Sigmoid colon (tissue), 6 donors: ENCODE measurements at regions not wholly inside any gene's neighbourhood (a gene's known extent, or its start where the extent isn't known, plus 50 kb on each side); places are given as distances from the start of the nearest gene placed in this dataset.

ENCODE experiments used
- DNase-seq: peaks from one replicate; pipeline ENCODE4 v3.0.0-alpha.2; 2019
- H3K27ac ChIP-seq, 4 donors: fragments of 200-600 bp; sonication (generic); one replicate each; pipeline ENCODE4 v1.5.1; 2016 to 2019; ENCODE audit warnings: mild to moderate bottlenecking in 1 of 4
- H3K27me3 ChIP-seq, 3 donors: fragments of 200-600 bp; sonication (generic); one replicate each; pipeline ENCODE4 v1.5.1; 2019; ENCODE audit warnings: mild to moderate bottlenecking in 1 of 3
- H3K36me3 ChIP-seq, 4 donors: fragments of 200-600 bp; sonication (generic); one replicate each; pipeline ENCODE4 v1.5.1; 2016 to 2019
- H3K4me1 ChIP-seq, 4 donors: fragments of 200-600 bp; sonication (generic); one replicate each; pipeline ENCODE4 v1.5.1; 2017 to 2019
- H3K4me3 ChIP-seq, 4 donors: fragments of 200-600 bp; sonication (generic); one replicate each; pipeline ENCODE4 v1.5.1; 2017 to 2019; ENCODE audit warnings: mild to moderate bottlenecking in 2 of 4, moderate library complexity in 1 of 4
- H3K9me3 ChIP-seq, 4 donors: fragments of 200-600 bp in 3 of 4; sonication (generic) in 3 of 4; one replicate each; pipeline versions ENCODE4 v1.5.1 to v1.6.1; 2013 to 2019
- EP300 ChIP-seq, 4 donors: sonication (generic); formaldehyde crosslinking; IDR thresholded peaks; one replicate each; pipeline ENCODE4 v1.6.1; 2017; ENCODE audit warnings: antibody characterized with exemption in 4 of 4
- POLR2A ChIP-seq, 2 donors: fragments of 450-650 bp; IDR thresholded peaks; one replicate each; pipeline ENCODE4 v1.6.1; 2016; ENCODE audit warnings: antibody characterized with exemption in 2 of 2, mild to moderate bottlenecking in 2 of 2, moderate library complexity in 2 of 2
- POLR2AphosphoS5 ChIP-seq, 4 donors: sonication (generic); formaldehyde crosslinking; IDR thresholded peaks; one replicate each; pipeline ENCODE4 v1.6.1; 2017; ENCODE audit warnings: antibody characterized with exemption in 4 of 4
- WGBS, 2 donors: extraction: QIAGEN DNeasy Blood & Tissue Kit; methylation state at CpG; one replicate each; pipeline ENCODE4 v1.1.7; 2013; 5-methylcytosine and 5-hydroxymethylcytosine counted together
- intact Hi-C: fragments of 100-400 bp; cut with DNase I; formaldehyde crosslinking; loops from one replicate; pipeline ENCODE4 v1.15.1; 2023
- TF ChIP-seq, protein P1 (sequence below), 4 experiments: fragments of 450-650 bp in 3 of 4; fragments of 200-600 bp in 1 of 4; IDR thresholded peaks; one replicate each; pipeline ENCODE4 v1.5.1; 2016 to 2019; ENCODE audit warnings: antibody characterized with exemption in 4 of 4, mild to moderate bottlenecking in 3 of 4, moderate library complexity in 2 of 4
- donor health status: healthy with polysubstance abuse.
- donor health status: healthy.

DNA sequence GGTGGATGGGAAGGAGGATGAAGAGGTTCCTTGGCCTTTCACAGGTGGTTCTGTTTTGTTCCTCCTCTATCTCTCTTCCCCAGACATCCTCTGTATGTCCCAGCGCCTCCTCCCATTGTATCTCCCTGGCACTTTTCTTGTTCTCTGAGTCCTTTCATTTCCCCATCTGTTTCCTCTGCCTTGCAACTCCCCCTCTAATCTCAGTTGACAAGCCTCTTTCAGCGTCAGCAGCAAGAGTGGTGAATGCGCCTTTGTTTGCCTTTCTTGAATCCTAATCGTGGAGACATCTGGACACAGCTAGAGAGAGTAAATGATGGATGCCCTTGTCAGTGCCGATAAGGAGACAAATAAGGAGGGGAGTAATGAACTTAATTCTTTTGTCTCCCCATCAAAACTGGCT lies 167.0 kb downstream of the NDUFA10 start:
- Histone ChIP-seq H3K4me1 (no peaks in the 10 kb centered on the region), H3K36me3 (no peaks in the 10 kb centered on the region), H3K9me3 (no peaks in the 10 kb centered on the region), H3K4me3 (no peak overlapping the region), H3K27ac (no peak overlapping the region), H3K27me3 (no peaks in the 10 kb centered on the region)
- DNase-seq: no peak
- intact Hi-C loops: no loop called here
- TF ChIP-seq POLR2AphosphoS5 (IDR thresholded peaks at IDR 0.05): no peak
- WGBS, 2 donors: 37 to 53% methylated on average over 5 of the region's 5 CpGs

- Histone ChIP-seq H3K4me1 (no peaks in the 10 kb centered on the region), H3K9me3 (no peaks in the 10 kb centered on the region), H3K36me3 (no peaks in the 10 kb centered on the region), H3K27ac (no peak overlapping the region), H3K4me3 (no peak overlapping the region), H3K27me3 (no peaks in the 10 kb centered on the region)
- DNase-seq: no peak
- intact Hi-C loops: no loop called here
- TF ChIP-seq POLR2AphosphoS5 (IDR thresholded peaks at IDR 0.05) (no peak), POLR2A (IDR thresholded peaks at IDR 0.05) (no peak), EP300 (IDR thresholded peaks at IDR 0.05) (no peak)
- TF ChIP-seq, protein P1, sequence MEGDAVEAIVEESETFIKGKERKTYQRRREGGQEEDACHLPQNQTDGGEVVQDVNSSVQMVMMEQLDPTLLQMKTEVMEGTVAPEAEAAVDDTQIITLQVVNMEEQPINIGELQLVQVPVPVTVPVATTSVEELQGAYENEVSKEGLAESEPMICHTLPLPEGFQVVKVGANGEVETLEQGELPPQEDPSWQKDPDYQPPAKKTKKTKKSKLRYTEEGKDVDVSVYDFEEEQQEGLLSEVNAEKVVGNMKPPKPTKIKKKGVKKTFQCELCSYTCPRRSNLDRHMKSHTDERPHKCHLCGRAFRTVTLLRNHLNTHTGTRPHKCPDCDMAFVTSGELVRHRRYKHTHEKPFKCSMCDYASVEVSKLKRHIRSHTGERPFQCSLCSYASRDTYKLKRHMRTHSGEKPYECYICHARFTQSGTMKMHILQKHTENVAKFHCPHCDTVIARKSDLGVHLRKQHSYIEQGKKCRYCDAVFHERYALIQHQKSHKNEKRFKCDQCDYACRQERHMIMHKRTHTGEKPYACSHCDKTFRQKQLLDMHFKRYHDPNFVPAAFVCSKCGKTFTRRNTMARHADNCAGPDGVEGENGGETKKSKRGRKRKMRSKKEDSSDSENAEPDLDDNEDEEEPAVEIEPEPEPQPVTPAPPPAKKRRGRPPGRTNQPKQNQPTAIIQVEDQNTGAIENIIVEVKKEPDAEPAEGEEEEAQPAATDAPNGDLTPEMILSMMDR (IDR thresholded peaks at IDR 0.05): no peak
- 93 to 94% methylated on average over 1 of the region's 1 CpG for WGBS, 2 donors
These were observed 167.6 kb downstream of the NDUFA10 start for GRCh38 chr2:239857591-239857990.

GRCh38 chr2:239856620-239857285 lies 168.4 kb downstream of the NDUFA10 start:
- no peak for DNase-seq
- intact Hi-C loops: no loop called here
- H3K27me3 ChIP-seq: no peaks in the 10 kb centered on the region

DNA sequence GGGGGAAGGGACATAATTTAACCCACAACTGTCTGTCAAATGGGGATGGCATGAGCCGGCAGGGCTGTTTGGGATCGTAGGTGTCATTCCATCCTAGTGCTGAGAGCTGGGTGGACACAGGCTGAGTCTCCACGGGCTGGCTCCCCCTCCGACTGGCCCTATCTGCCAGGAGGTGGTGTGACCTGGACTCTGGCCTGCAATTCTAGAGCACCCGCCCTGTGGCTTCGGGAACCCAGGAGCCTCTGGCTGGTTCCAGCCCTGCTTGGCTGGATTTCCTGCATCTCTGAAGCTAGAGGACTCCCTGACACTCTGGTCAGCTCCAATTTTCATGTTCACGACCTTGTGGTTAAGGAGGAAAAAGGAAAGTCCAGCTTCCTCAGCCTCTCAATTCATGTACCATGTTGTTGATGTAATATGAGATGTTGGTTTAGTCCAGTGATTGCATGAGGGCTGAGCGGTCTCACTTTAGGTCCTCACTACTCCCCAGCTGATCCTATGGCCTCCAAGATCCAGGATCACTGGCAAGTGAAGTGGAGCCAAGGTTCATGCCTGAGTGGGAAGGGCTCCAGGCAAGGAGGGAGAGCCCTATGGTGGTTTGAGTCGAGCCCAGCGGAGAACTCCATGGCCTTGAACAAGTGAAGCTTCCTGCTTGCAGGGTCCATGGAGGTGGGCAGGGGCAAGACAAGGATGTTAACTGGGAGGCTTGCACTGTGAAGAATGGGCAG lies 169.1 kb downstream of the NDUFA10 start:
- TF ChIP-seq, protein P1 (IDR thresholded peaks at IDR 0.05): no peak
- TF ChIP-seq POLR2AphosphoS5 (IDR thresholded peaks at IDR 0.05): no peak
- TF ChIP-seq POLR2A (IDR thresholded peaks at IDR 0.05): no peak
- no peak for TF ChIP-seq EP300 (IDR thresholded peaks at IDR 0.05)
- intact Hi-C loops: no loop called here
- Histone ChIP-seq H3K27ac (peak overlapping the region in 1 of 4 donors; percentile 56), H3K27me3 (no peaks in the 10 kb centered on the region), H3K4me1 (no peaks in the 10 kb centered on the region), H3K4me3 (no peak overlapping the region), H3K36me3 (no peaks in the 10 kb centered on the region), H3K9me3 (peaks cover 0 to 3% (median 0%) of the 10 kb centered on the region in 4 donors)
- DNase-seq: no peak
- WGBS, 2 donors: 62 to 85% methylated on average over 10 of the region's 10 CpGs

More at GRCh38 chr2:239856620-239857285, 168.4 kb downstream of the NDUFA10 start:
- TF ChIP-seq EP300 (IDR thresholded peaks at IDR 0.05) (no peak), POLR2A (IDR thresholded peaks at IDR 0.05) (no peak), POLR2AphosphoS5 (IDR thresholded peaks at IDR 0.05) (no peak)
- TF ChIP-seq, protein P1 (IDR thresholded peaks at IDR 0.05): no peak
- no peaks in the 10 kb centered on the region for H3K36me3 ChIP-seq
- no peaks in the 10 kb centered on the region for H3K4me1 ChIP-seq
- H3K9me3 ChIP-seq: no peaks in the 10 kb centered on the region
- no peak overlapping the region for H3K27ac ChIP-seq
- H3K4me3 ChIP-seq: no peak overlapping the region
- 89 to 95% methylated on average over 8 of the region's 8 CpGs for WGBS, 2 donors

DNA sequence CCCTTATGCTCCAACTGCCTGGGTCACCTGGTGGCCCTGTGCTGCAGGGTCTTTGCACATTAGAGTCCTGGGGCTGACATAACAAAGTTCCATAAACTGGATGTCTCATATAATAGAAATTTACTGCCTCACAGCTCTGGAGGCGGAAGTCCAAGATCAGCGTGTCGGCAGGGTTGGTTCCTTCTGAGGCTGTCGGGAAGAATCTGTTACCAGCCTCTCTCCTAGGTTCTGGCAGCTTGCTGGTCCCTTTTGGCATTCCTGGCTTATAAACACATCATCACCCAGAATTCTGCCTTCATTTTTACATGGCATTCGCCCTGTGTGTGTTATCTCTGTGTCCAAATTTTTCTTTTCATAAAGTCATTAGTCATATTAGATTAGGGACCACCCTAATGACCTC lies 170.5 kb downstream of the NDUFA10 start:
- no peak overlapping the region for H3K27ac ChIP-seq
- no peak for DNase-seq

More for the DNA sequence above, 170.5 kb downstream of the NDUFA10 start:
- no peaks in the 10 kb centered on the region for H3K4me1 ChIP-seq
- no peaks in the 10 kb centered on the region for H3K36me3 ChIP-seq
- H3K4me3 ChIP-seq: no peak overlapping the region
- 87 to 95% methylated on average over 5 of the region's 5 CpGs for WGBS, 2 donors
- intact Hi-C loops: no loop called here
- H3K27me3 ChIP-seq: no peaks in the 10 kb centered on the region
- peaks cover 0 to 8% (median 0%) of the 10 kb centered on the region in 4 donors for H3K9me3 ChIP-seq
- TF ChIP-seq EP300 (IDR thresholded peaks at IDR 0.05) (no peak), POLR2A (IDR thresholded peaks at IDR 0.05) (no peak), POLR2AphosphoS5 (IDR thresholded peaks at IDR 0.05) (no peak)
- TF ChIP-seq, protein P1 (IDR thresholded peaks at IDR 0.05): no peak
